Ammon's horn (tissue), 1 donor: ENCODE measurements at regions not wholly inside any gene's neighbourhood (a gene's known extent, or its start where the extent isn't known, plus 50 kb on each side); places are given as distances from the start of the nearest gene placed in this dataset.

Experiments used
- DNase-seq: peaks from one replicate; pipeline ENCODE4 v3.0.0-alpha.2; 2016; ENCODE audit warnings: low spot score

- no peak for DNase-seq
These were observed 892.7 kb upstream of the ALCAM start for GRCh38 chr3:104474011-104474410.

- DNase-seq = no peak
These were observed 863.7 kb upstream of the ALCAM start for GRCh38 chr3:104503022-104503421.

GRCh38 chr3:104510131-104510849 lies 856.4 kb upstream of the ALCAM start:
- no peak for DNase-seq

- no peak for DNase-seq
These were observed 852.3 kb upstream of the ALCAM start for GRCh38 chr3:104514371-104514770.

- DNase-seq = no peak
These were observed 851.9 kb upstream of the ALCAM start for GRCh38 chr3:104514776-104515175.

GRCh38 chr3:104519068-104519467 lies 847.6 kb upstream of the ALCAM start:
- no peak for DNase-seq

GRCh38 chr3:104519468-104520227 lies 847.1 kb upstream of the ALCAM start:
- DNase-seq = no peak

GRCh38 chr3:104520228-104520655 lies 846.5 kb upstream of the ALCAM start:
- peak; percentile 21 for DNase-seq

- peak; percentile 35 for DNase-seq
These were observed 844.9 kb upstream of the ALCAM start for GRCh38 chr3:104521606-104522336.

GRCh38 chr3:104523136-104523535 lies 843.6 kb upstream of the ALCAM start:
- no peak for DNase-seq

GRCh38 chr3:104526901-104527401 lies 839.8 kb upstream of the ALCAM start:
- no peak for DNase-seq

- no peak for DNase-seq
These were observed 835.8 kb upstream of the ALCAM start for GRCh38 chr3:104530934-104531333.

GRCh38 chr3:104536715-104537114 lies 830.0 kb upstream of the ALCAM start:
- no peak for DNase-seq

GRCh38 chr3:104537323-104537722 lies 829.4 kb upstream of the ALCAM start:
- no peak for DNase-seq

- DNase-seq = no peak
These were observed 820.4 kb upstream of the ALCAM start for GRCh38 chr3:104546301-104546700.

- no peak for DNase-seq
These were observed 819.7 kb upstream of the ALCAM start for GRCh38 chr3:104547031-104547430.

- no peak for DNase-seq
These were observed 818.3 kb upstream of the ALCAM start for GRCh38 chr3:104548401-104548800.

- no peak for DNase-seq
These were observed 817.5 kb upstream of the ALCAM start for GRCh38 chr3:104549099-104549714.

- no peak for DNase-seq
These were observed 813.6 kb upstream of the ALCAM start for GRCh38 chr3:104553121-104553520.

GRCh38 chr3:104554425-104554824 lies 812.3 kb upstream of the ALCAM start:
- no peak for DNase-seq

GRCh38 chr3:104555728-104556127 lies 811.0 kb upstream of the ALCAM start:
- DNase-seq = no peak
